GM18517 (cell line): ENCODE measurements at regions not wholly inside any gene's neighbourhood (a gene's known extent, or its start where the extent isn't known, plus 50 kb on each side); places are given as distances from the start of the nearest gene placed in this dataset.
"Not testable (repeated sequence)": the region's sequence is repeated elsewhere in the genome, so short reads cannot be mapped to it uniquely, and the experiment has no call there.

Source experiments
- ATAC-seq: cut with Tn5 transposase; IDR thresholded peaks from one replicate; pipeline ENCODE4 v1.9.1; 2021; ENCODE audit warnings: mild to moderate bottlenecking, moderate library complexity; ENCODE audit not compliant: unreplicated experiment

DNA sequence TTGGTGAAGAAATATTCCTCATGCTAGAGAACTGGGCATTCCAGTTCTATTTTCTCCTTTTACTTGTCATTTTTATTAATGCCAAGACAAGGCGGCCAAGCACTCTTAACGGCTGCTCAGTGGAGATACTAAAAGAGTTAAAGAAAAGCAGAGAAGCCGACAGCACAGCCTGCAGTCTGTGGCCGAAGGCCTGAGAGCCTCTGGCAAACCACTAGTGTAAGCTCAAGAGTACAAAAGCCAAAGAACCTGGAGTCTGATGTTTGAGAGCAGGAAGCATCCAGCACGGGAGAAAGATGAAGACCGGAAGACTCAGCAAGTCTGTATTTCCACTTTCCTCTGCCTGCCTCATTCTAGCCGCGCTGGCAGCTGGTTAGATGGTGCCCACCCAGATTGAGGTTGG lies 167.1 kb upstream of the FUT9 start:
- ATAC-seq, result no peak

GRCh38 chr6:95856876-95857364 lies 158.9 kb upstream of the FUT9 start:
- ATAC-seq, result no peak

DNA sequence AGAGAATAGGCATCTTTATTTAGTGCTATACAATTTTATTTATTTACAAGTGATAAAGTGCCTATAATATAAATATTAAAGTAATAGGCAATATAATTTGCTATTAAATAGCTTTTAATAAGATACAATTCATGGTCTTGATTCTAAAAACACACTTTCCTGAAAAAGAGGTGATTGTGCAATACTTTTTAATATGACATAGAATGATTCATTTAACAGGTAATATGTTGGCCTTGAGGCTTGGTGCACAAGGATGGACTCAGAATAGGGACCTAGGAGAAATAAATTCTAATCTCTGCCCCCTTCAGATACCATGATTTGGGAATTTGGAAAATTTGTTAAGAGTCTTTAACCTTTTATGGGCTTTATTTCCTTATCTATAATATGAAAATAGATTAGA lies 149.9 kb upstream of the FUT9 start:
- ATAC-seq, result no peak

GRCh38 chr6:95866732-95867131 lies 149.0 kb upstream of the FUT9 start:
- peak; percentile 51 for ATAC-seq

- no peak for ATAC-seq
Measured at GRCh38 chr6:95867205-95867604, 148.6 kb upstream of the FUT9 start.

GRCh38 chr6:95877480-95877879 lies 138.3 kb upstream of the FUT9 start:
- ATAC-seq, result no peak

DNA sequence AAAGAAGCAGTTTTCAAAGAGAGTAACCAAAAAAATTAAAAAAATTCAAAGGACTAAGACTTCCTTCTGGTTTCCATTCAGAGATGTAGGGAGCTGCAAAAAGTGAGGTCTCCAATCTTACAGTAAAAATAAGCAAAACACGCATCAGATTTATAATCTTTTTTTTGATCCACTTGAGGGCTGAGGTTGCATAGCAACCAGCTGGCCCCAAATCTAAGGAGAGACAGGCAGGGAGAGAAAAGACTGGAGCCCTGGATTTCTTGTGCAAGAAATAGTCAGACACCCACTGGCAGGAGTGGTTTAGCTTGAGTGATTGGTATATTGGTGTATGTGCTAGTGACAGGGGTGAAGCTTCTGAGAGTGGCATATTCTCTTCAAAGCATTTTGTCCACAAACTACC lies 135.9 kb upstream of the FUT9 start:
- no peak for ATAC-seq

GRCh38 chr6:95882371-95882770 lies 133.4 kb upstream of the FUT9 start:
- no peak for ATAC-seq

- ATAC-seq, result not testable (repeated sequence)
Measured at GRCh38 chr6:95888711-95889110, 127.1 kb upstream of the FUT9 start.

DNA sequence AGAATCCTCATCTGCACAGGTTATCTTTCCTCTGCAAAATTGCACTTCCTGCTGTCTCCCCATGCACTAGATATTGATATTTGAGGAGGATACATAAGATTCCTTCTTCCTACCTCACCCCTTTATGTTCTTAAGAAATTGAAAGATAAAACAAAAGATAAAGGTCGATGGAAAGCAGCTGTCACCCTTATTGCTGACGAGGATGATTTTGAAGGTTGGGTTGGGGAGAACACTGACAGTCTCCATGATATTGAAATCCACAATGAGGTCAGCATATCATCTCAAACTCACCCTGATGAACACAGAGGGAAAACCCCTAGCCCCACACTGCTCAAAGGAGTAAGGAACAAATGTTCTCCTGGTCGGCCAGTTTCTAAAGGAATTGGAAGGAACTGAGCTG lies 110.6 kb upstream of the FUT9 start:
- no peak for ATAC-seq

- no peak for ATAC-seq
Measured at GRCh38 chr6:95917034-95917433, 98.7 kb upstream of the FUT9 start.

- no peak for ATAC-seq
Measured at GRCh38 chr6:95923518-95923917, 92.3 kb upstream of the FUT9 start.

DNA sequence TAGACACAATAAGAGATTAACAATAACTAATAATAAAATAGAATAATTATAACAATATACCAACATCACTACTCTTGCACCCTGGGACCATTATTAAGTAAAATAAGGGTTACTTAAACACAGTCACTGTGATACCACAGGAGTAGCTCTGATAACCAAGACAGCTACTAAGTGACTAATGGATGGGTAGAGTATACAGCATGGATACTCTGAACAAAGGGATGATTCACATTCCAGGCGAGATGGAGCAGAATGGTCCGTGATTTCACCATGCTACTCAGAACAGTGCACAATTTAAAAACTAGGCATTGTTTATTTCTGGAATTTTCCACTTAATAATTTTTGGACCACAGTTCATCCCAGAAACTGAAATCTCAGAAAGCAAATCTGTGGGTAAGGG lies 80.0 kb upstream of the FUT9 start:
- ATAC-seq, result no peak

GRCh38 chr6:95946906-95947305 lies 68.9 kb upstream of the FUT9 start:
- ATAC-seq, result no peak

DNA sequence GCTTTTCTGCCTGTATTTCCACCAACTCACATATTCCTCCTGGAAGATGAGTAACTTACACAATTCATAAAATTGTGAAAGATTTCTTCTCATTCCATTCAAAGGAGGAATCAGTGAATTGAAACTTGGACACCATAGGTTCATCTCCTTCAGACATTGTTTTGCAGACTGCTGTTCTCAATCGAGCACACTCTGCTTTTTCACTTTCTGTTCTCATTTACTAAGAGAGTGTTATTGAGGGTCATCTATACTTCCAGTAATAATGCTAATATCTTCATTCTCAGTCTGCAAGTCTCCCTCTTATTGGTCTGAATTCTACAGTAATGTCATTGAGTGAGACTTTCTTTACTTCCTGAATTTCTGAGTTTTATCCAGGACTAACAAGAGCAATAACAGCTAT lies 67.5 kb upstream of the FUT9 start:
- ATAC-seq, result no peak

DNA sequence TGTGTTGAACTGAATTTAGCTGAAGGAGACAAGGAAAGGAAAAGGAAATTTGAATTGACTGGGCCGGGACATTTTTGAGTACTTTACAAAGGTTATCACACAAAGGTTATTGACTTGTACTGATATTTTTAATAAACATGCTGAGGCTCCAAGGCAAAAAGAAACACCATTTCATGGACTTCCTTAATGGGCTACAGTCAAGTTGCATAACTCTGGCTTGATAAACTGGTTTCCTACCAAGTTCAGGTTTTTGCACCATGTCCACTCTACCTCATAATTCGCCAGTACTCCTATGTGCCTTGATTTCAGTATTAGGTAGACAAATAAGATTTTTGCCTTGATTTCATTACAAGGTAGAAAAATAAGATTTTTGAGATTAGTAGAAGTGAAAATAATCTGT lies 65.8 kb upstream of the FUT9 start:
- ATAC-seq, result no peak

DNA sequence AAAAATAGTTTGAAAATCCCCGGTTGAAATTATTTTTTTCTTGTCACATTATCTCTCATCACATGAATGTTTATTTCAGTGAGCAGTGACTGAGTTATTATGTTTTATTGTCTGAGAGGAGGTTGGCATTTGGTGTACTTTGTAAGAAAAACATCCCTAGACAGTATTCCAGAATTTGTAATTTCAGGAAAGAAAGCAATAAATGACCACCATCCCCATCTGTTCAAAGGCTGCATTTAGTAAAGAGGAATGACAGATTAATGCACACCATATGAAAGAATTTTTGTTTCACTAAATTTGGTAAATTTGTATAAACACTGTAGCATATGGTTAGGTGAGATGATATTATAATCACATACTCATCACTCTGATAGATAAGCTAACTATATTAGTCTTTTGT lies 57.1 kb upstream of the FUT9 start:
- ATAC-seq, result no peak

GRCh38 chr6:95959261-95959660 lies 56.5 kb upstream of the FUT9 start:
- no peak for ATAC-seq
